ENCODE measurements at regions not wholly inside any gene's neighbourhood (a gene's known extent, or its start where the extent isn't known, plus 50 kb on each side); places are given as distances from the start of the nearest gene placed in this dataset.

DNA sequence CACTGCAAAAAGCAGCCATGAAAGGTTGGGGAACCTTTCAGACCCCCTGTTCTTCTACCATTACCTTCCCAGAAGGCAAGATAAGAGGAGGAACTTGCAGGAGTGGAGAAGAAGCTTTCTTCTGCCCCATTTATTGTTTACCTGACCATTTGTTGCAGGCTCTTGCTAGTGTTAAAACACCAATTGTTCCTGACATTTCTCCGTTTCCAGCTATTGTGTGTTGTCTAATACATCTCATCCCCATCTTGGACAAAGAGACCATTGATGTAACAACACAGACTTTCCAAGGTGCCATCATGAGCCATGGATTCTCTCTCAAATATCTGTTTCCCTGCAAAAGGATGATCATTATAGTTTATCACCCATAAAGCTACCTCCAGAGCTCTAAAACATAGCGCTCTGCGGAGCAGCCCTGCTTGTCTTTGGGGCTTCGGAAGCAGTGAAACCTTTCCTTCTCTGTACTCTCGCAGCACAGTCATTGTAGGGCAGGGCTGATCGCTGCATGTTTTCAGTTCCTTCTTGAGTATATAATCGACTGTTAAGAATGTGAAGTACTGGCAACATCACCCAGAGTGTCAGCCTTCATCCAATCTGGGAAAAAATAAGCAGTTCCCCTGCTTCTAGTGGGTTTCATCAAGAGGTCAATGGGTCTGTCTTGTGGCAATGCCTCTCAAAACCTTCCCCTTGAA lies 680.0 kb downstream of the SEMA5A start:
- no peak for ATAC-seq
- no peak for TF ChIP-seq SNAI2 (CRISPR knock-in tag; IDR thresholded peaks at IDR 0.05)
- TF ChIP-seq, protein P1, sequence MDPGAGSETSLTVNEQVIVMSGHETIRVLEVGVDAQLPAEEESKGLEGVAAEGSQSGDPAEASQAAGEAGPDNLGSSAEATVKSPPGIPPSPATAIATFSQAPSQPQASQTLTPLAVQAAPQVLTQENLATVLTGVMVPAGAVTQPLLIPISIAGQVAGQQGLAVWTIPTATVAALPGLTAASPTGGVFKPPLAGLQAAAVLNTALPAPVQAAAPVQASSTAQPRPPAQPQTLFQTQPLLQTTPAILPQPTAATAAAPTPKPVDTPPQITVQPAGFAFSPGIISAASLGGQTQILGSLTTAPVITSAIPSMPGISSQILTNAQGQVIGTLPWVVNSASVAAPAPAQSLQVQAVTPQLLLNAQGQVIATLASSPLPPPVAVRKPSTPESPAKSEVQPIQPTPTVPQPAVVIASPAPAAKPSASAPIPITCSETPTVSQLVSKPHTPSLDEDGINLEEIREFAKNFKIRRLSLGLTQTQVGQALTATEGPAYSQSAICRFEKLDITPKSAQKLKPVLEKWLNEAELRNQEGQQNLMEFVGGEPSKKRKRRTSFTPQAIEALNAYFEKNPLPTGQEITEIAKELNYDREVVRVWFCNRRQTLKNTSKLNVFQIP (CRISPR knock-in tag; IDR thresholded peaks at IDR 0.05; ENCODE audit: borderline replicate concordance, low read depth): no peak
- no peak for TF ChIP-seq PPARA (CRISPR knock-in tag; IDR thresholded peaks at IDR 0.05; ENCODE audit: borderline replicate concordance)
- no peak for TF ChIP-seq OSR1 (CRISPR knock-in tag; IDR thresholded peaks at IDR 0.05)
- TF ChIP-seq ARNTL (CRISPR knock-in tag; IDR thresholded peaks at IDR 0.05; ENCODE audit: borderline replicate concordance, low read depth): no peak
- no peak for TF ChIP-seq ZNF70 (CRISPR knock-in tag; IDR thresholded peaks at IDR 0.05)
- no peak for TF ChIP-seq ZC3H10 (CRISPR knock-in tag; IDR thresholded peaks at IDR 0.05)
- no peak for TF ChIP-seq ISL1 (CRISPR knock-in tag; IDR thresholded peaks at IDR 0.05)
- no peak for TF ChIP-seq CSDC2 (CRISPR knock-in tag; IDR thresholded peaks at IDR 0.05)
- no peak for TF ChIP-seq ZNF8 (CRISPR knock-in tag; IDR thresholded peaks at IDR 0.05)

DNA sequence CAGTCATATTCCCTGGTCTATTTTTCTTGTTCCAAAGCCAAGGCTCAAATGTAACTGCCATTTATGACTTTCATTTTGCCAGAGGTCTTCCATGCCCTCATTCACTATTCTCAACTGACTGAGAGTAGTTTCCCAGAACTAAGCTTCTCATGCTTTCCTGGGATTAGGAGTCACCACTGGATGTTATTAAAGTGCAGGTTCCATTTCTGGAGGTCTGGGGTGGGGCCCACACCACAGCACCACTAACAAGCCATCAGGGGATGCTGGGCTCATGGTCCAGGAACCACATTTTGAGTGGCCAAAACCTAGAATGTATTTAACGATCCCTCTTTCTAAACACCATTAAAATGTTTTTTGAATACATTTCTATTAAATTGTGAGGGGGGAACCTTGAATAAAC lies 677.6 kb downstream of the SEMA5A start:
- TF ChIP-seq ZNF565 (CRISPR knock-in tag; conservative IDR thresholded peaks at IDR 0.05; ENCODE audit: low read depth): no peak
- TF ChIP-seq PPARA (CRISPR knock-in tag; IDR thresholded peaks at IDR 0.05; ENCODE audit: borderline replicate concordance): no peak
- TF ChIP-seq, protein P1 (CRISPR knock-in tag; IDR thresholded peaks at IDR 0.05; ENCODE audit: borderline replicate concordance, low read depth): no peak
- TF ChIP-seq, protein P2, sequence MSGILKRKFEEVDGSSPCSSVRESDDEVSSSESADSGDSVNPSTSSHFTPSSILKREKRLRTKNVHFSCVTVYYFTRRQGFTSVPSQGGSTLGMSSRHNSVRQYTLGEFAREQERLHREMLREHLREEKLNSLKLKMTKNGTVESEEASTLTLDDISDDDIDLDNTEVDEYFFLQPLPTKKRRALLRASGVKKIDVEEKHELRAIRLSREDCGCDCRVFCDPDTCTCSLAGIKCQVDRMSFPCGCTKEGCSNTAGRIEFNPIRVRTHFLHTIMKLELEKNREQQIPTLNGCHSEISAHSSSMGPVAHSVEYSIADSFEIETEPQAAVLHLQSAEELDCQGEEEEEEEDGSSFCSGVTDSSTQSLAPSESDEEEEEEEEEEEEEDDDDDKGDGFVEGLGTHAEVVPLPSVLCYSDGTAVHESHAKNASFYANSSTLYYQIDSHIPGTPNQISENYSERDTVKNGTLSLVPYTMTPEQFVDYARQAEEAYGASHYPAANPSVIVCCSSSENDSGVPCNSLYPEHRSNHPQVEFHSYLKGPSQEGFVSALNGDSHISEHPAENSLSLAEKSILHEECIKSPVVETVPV (CRISPR knock-in tag; IDR thresholded peaks at IDR 0.05): no peak
- TF ChIP-seq, protein P3, sequence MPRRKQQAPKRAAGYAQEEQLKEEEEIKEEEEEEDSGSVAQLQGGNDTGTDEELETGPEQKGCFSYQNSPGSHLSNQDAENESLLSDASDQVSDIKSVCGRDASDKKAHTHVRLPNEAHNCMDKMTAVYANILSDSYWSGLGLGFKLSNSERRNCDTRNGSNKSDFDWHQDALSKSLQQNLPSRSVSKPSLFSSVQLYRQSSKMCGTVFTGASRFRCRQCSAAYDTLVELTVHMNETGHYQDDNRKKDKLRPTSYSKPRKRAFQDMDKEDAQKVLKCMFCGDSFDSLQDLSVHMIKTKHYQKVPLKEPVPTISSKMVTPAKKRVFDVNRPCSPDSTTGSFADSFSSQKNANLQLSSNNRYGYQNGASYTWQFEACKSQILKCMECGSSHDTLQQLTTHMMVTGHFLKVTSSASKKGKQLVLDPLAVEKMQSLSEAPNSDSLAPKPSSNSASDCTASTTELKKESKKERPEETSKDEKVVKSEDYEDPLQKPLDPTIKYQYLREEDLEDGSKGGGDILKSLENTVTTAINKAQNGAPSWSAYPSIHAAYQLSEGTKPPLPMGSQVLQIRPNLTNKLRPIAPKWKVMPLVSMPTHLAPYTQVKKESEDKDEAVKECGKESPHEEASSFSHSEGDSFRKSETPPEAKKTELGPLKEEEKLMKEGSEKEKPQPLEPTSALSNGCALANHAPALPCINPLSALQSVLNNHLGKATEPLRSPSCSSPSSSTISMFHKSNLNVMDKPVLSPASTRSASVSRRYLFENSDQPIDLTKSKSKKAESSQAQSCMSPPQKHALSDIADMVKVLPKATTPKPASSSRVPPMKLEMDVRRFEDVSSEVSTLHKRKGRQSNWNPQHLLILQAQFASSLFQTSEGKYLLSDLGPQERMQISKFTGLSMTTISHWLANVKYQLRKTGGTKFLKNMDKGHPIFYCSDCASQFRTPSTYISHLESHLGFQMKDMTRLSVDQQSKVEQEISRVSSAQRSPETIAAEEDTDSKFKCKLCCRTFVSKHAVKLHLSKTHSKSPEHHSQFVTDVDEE (CRISPR knock-in tag; IDR thresholded peaks at IDR 0.05): no peak
- TF ChIP-seq ESRRG (CRISPR knock-in tag; IDR thresholded peaks at IDR 0.05): no peak
- no peak for TF ChIP-seq ZNF70 (CRISPR knock-in tag; IDR thresholded peaks at IDR 0.05)
- ATAC-seq: no peak

DNA sequence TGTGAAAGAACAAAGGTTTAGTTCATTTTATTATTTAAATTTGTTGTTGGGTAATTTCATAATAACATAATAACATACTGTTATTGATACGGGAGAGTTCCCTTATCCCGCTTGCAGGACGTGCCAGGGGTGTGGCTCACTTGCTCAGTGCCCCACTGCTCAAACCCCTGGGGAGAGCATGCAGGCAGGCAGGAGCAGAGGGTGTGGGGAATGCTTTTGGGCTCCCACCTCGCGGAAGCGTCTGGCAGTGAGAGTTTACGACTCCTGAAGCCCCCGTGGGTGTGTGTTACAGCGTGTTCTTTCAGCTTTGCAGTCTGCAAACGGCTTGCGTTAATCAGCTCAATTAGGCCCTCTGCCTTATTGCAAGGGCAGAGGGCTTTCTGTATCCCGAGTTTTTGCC lies 675.9 kb downstream of the SEMA5A start:
- ATAC-seq: no peak
- TF ChIP-seq CSDC2 (CRISPR knock-in tag; IDR thresholded peaks at IDR 0.05) (no peak), ESRRG (CRISPR knock-in tag; IDR thresholded peaks at IDR 0.05) (no peak), ISL1 (CRISPR knock-in tag; IDR thresholded peaks at IDR 0.05) (no peak), GLIS3 (CRISPR knock-in tag; IDR thresholded peaks at IDR 0.05) (no peak), ZNF565 (CRISPR knock-in tag; conservative IDR thresholded peaks at IDR 0.05; ENCODE audit: low read depth) (no peak)
- TF ChIP-seq, protein P4, sequence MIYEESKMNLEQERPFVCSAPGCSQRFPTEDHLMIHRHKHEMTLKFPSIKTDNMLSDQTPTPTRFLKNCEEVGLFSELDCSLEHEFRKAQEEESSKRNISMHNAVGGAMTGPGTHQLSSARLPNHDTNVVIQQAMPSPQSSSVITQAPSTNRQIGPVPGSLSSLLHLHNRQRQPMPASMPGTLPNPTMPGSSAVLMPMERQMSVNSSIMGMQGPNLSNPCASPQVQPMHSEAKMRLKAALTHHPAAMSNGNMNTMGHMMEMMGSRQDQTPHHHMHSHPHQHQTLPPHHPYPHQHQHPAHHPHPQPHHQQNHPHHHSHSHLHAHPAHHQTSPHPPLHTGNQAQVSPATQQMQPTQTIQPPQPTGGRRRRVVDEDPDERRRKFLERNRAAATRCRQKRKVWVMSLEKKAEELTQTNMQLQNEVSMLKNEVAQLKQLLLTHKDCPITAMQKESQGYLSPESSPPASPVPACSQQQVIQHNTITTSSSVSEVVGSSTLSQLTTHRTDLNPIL (CRISPR knock-in tag; IDR thresholded peaks at IDR 0.05; ENCODE audit: low read depth): no peak

DNA sequence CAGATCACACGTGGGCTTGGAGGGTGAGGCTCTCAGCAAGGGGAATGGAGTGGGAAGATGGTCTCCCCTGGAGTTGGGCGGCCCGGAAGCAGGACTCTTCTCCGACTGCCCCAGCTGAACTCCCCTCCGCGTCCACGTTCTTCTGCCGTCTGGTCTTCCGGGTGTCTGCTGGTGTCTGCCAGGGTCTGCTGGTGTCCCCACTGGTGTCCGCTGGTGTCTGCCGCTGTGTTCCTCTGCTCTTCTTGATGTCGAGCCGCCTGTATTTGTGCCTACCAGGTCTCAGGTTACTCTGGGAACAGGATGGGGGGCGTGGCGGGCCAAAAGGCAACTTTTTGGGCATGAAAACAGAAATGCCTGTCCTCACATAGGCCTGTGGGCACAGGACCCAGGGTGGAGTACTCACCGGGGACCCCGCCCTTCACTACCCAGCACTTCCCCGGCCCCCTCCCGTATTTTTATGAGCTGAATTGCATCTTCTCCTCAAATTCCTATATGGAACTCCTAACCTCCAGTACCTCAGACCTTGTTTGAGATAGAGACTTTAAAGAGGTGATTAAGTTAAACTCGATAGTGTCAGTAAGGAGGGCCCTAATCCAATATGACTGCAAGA lies 675.4 kb downstream of the SEMA5A start:
- no peak for ATAC-seq
- TF ChIP-seq OSR1 (CRISPR knock-in tag; IDR thresholded peaks at IDR 0.05) (no peak), ZNF8 (CRISPR knock-in tag; IDR thresholded peaks at IDR 0.05) (no peak), ZFP3 (CRISPR knock-in tag; IDR thresholded peaks at IDR 0.05) (no peak), RARB (CRISPR knock-in tag; IDR thresholded peaks at IDR 0.05) (no peak), TOX (CRISPR knock-in tag; IDR thresholded peaks at IDR 0.05; ENCODE audit: borderline replicate concordance) (no peak), ISL1 (CRISPR knock-in tag; IDR thresholded peaks at IDR 0.05) (no peak), PPARA (CRISPR knock-in tag; IDR thresholded peaks at IDR 0.05; ENCODE audit: borderline replicate concordance) (no peak), SNAI2 (CRISPR knock-in tag; IDR thresholded peaks at IDR 0.05) (no peak), GLIS3 (CRISPR knock-in tag; IDR thresholded peaks at IDR 0.05) (no peak)
- TF ChIP-seq, protein P1 (CRISPR knock-in tag; IDR thresholded peaks at IDR 0.05; ENCODE audit: borderline replicate concordance, low read depth): no peak
- TF ChIP-seq, protein P5, sequence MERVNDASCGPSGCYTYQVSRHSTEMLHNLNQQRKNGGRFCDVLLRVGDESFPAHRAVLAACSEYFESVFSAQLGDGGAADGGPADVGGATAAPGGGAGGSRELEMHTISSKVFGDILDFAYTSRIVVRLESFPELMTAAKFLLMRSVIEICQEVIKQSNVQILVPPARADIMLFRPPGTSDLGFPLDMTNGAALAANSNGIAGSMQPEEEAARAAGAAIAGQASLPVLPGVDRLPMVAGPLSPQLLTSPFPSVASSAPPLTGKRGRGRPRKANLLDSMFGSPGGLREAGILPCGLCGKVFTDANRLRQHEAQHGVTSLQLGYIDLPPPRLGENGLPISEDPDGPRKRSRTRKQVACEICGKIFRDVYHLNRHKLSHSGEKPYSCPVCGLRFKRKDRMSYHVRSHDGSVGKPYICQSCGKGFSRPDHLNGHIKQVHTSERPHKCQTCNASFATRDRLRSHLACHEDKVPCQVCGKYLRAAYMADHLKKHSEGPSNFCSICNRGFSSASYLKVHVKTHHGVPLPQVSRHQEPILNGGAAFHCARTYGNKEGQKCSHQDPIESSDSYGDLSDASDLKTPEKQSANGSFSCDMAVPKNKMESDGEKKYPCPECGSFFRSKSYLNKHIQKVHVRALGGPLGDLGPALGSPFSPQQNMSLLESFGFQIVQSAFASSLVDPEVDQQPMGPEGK (CRISPR knock-in tag; IDR thresholded peaks at IDR 0.05; ENCODE audit: borderline replicate concordance): no peak

Measured in SK-N-SH treated with all-trans-retinoic acid at 6 μM for 48 hours (cell line).